WERI-Rb-1 (cell line): ENCODE measurements at regions not wholly inside any gene's neighbourhood (a gene's known extent, or its start where the extent isn't known, plus 50 kb on each side); places are given as distances from the start of the nearest gene placed in this dataset.

ENCODE experiments used
- DNase-seq: peaks from one replicate; pipeline ENCODE4 v3.0.0-alpha.2; 2020
- H3K27ac ChIP-seq: fragments of 250-450 bp; sonication (Bioruptor Pico); 2 replicates; pipeline ENCODE4 v1.5.1; 2020; ENCODE audit warnings: mild to moderate bottlenecking, moderate library complexity
- H3K27me3 ChIP-seq: fragments of 250-450 bp; sonication (Bioruptor Pico); 2 replicates; pipeline ENCODE4 v1.5.1; 2021; ENCODE audit warnings: mild to moderate bottlenecking, low read depth, moderate library complexity; ENCODE audit not compliant: insufficient read depth, severe bottlenecking
- H3K36me3 ChIP-seq: fragments of 250-450 bp; sonication (Bioruptor Pico); 2 replicates; pipeline ENCODE4 v1.5.1; 2020; ENCODE audit warnings: mild to moderate bottlenecking, moderate library complexity
- H3K4me3 ChIP-seq: 2 replicates; pipeline ENCODE4 v1.5.1; 2011; ENCODE audit warnings: low read depth, mild to moderate bottlenecking, control low read depth, low read length
- H3K9me3 ChIP-seq: fragments of 250-450 bp; sonication (Bioruptor Pico); 2 replicates; pipeline ENCODE4 v1.5.1; 2021; ENCODE audit warnings: mild to moderate bottlenecking, moderate library complexity; ENCODE audit not compliant: severe bottlenecking
- CTCF ChIP-seq: IDR thresholded peaks from 2 replicates; pipeline ENCODE4 v1.5.1; 2011; ENCODE audit warnings: low read depth, mild to moderate bottlenecking, control low read depth, inconsistent platforms, low read length

DNA sequence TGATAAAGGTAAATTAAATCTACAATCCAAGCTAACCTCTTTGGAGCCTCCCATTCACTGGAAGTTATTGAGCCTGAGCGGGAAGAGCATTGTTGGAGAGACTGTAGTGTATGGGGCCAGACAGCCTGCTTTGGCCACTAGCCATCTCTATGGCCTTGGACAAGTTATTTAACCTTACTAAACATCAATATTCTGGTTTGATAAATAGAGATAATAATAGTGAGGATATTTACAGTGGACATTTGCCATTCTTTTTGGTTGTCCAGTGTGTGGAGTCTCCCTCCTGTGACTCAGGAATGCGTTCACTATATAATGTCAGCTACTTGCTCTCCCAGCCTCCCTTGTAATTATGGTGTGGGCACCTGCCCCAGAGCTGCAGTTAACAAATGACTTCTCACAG is 216.1 kb downstream of the SLC38A4 start:
- H3K27me3 ChIP-seq: no peaks in the 10 kb centered on the region
- no peak for DNase-seq
- no peak for TF ChIP-seq CTCF
- no peaks in the 10 kb centered on the region for H3K36me3 ChIP-seq
- no peak overlapping the region for H3K27ac ChIP-seq
- no peak overlapping the region for H3K4me3 ChIP-seq
- no peaks in the 10 kb centered on the region for H3K9me3 ChIP-seq

DNA sequence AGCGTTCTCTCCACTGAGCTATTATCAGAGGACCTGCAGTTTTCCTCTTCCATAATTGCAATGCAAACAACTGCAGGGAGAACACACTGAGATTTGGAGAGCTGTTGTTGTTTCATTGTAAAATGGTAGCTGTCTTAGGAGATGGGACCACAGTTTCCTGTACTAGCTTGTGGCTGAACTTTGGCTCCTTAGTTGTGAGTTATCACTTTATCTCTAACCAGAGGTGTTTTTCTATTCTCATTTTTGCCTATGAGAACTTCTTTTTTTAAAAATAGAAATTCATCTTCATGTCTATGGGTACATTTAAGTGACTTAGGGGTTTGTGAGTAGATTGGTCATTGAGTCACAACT is 216.5 kb downstream of the SLC38A4 start:
- Histone ChIP-seq H3K27ac (no peak overlapping the region), H3K27me3 (no peaks in the 10 kb centered on the region), H3K4me3 (no peak overlapping the region), H3K36me3 (no peaks in the 10 kb centered on the region), H3K9me3 (no peaks in the 10 kb centered on the region)
- no peak for TF ChIP-seq CTCF
- no peak for DNase-seq

- no peak for DNase-seq
- Histone ChIP-seq H3K9me3 (no peaks in the 10 kb centered on the region), H3K27me3 (no peaks in the 10 kb centered on the region), H3K4me3 (no peak overlapping the region), H3K27ac (no peak overlapping the region), H3K36me3 (no peaks in the 10 kb centered on the region)
- no peak for TF ChIP-seq CTCF
Observed at GRCh38 chr12:46608431-46609272, 217.1 kb downstream of the SLC38A4 start.

- no peak for TF ChIP-seq CTCF
Observed at GRCh38 chr12:46604684-46605083, 221.1 kb downstream of the SLC38A4 start.

GRCh38 chr12:46603776-46604456 is 221.9 kb downstream of the SLC38A4 start:
- H3K9me3 ChIP-seq: no peaks in the 10 kb centered on the region
- H3K36me3 ChIP-seq: no peaks in the 10 kb centered on the region
- H3K27ac ChIP-seq: no peak overlapping the region
- no peak overlapping the region for H3K4me3 ChIP-seq
- no peaks in the 10 kb centered on the region for H3K27me3 ChIP-seq
- no peak for TF ChIP-seq CTCF
- no peak for DNase-seq

More at GRCh38 chr12:46604684-46605083, 221.1 kb downstream of the SLC38A4 start:
- H3K27me3 ChIP-seq: no peaks in the 10 kb centered on the region
- H3K4me3 ChIP-seq: no peak overlapping the region
- DNase-seq: no peak
- no peak overlapping the region for H3K27ac ChIP-seq
- H3K9me3 ChIP-seq: no peaks in the 10 kb centered on the region
- H3K36me3 ChIP-seq: no peaks in the 10 kb centered on the region
